NCI-H1105 treated with DMSO at 0.1 percent for 48 hours (cell line): ENCODE measurements at regions not wholly inside any gene's neighbourhood (a gene's known extent, or its start where the extent isn't known, plus 50 kb on each side); places are given as distances from the start of the nearest gene placed in this dataset.

Source experiments
- DNase-seq: peaks from one replicate; lab custom pipeline; 2025; lab: John Stamatoyannopoulos, UW

GRCh38 chr5:175765858-175766257 lies 105.5 kb upstream of the CPLX2 start:
- DNase-seq: no peak

GRCh38 chr5:175766963-175767362 lies 104.4 kb upstream of the CPLX2 start:
- DNase-seq: no peak

GRCh38 chr5:175772747-175773533 lies 98.4 kb upstream of the CPLX2 start:
- DNase-seq: no peak

- no peak for DNase-seq
Observed at GRCh38 chr5:175773534-175774070, 97.8 kb upstream of the CPLX2 start.

GRCh38 chr5:175775416-175775815 lies 96.0 kb upstream of the CPLX2 start:
- DNase-seq: no peak

- peak; percentile 88 for DNase-seq
Observed at GRCh38 chr5:175778951-175779503, 92.4 kb upstream of the CPLX2 start.

GRCh38 chr5:175783739-175784138 lies 87.6 kb upstream of the CPLX2 start:
- DNase-seq: no peak

- DNase-seq: no peak
Observed at GRCh38 chr5:175784230-175784629, 87.1 kb upstream of the CPLX2 start.

GRCh38 chr5:175785681-175786080 lies 85.7 kb upstream of the CPLX2 start:
- no peak for DNase-seq

- DNase-seq: no peak
Observed at GRCh38 chr5:175788155-175788787, 83.1 kb upstream of the CPLX2 start.

- no peak for DNase-seq
Observed at GRCh38 chr5:175789670-175790069, 81.7 kb upstream of the CPLX2 start.

GRCh38 chr5:175790796-175791195 lies 80.6 kb upstream of the CPLX2 start:
- no peak for DNase-seq

- DNase-seq: no peak
Observed at GRCh38 chr5:175795959-175796358, 75.4 kb upstream of the CPLX2 start.

- peak; percentile 67 for DNase-seq
Observed at GRCh38 chr5:175796536-175797499, 74.6 kb upstream of the CPLX2 start.

- DNase-seq: peak; percentile 60
Observed at GRCh38 chr5:175797521-175798038, 73.8 kb upstream of the CPLX2 start.

- DNase-seq: no peak
Observed at GRCh38 chr5:175798626-175799025, 72.8 kb upstream of the CPLX2 start.

GRCh38 chr5:175800656-175801081 lies 70.7 kb upstream of the CPLX2 start:
- no peak for DNase-seq

GRCh38 chr5:175802361-175802760 lies 69.0 kb upstream of the CPLX2 start:
- DNase-seq: no peak

GRCh38 chr5:175803254-175803653 lies 68.1 kb upstream of the CPLX2 start:
- DNase-seq: no peak

GRCh38 chr5:175803736-175804454 lies 67.5 kb upstream of the CPLX2 start:
- DNase-seq: no peak
